ENCODE measurements at regions not wholly inside any gene's neighbourhood (a gene's known extent, or its start where the extent isn't known, plus 50 kb on each side); places are given as distances from the start of the nearest gene placed in this dataset.
"Not testable (repeated sequence)": the region's sequence is repeated elsewhere in the genome, so short reads cannot be mapped to it uniquely, and the experiment has no call there.

DNA sequence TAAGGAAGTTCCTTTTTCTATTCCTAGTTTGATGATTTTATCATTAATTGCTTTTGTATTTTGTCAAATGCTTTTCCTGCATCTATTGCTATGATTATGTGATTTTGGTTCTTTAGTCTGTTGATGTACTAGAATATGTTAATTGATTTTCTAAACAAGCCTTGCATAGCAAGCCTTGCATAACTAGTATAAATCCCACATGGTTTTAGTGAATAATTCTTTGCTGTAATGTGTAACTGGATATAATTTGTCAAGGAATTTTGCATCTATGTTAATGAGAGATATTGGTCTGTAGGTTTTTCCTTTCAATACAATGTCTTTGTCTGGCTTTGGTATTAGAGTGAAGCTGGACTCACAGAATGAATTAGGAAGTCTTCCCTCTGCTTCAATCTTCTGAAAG lies 460.2 kb downstream of the LTN1 start:
- no peak for DNase-seq (ENCODE audit: low read depth in 2 of 2)

DNA sequence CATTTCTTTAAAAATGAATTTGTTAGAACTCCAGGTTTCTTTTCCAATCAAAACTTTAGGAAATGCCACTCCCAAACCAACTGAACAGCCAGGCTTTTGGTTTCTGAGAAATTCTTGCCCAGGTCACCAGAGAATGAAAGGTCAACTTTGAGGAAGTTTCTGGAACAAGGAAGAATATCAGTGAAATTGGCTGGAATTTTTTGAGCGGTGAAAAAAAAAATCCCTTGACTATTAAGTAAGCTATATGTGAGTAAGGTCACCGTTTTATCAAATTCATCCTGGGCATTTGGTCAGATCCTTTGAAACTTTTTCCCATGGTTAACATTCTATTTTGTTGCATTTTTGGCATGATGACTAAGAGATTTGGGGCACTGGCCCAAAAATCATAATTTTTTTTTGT lies 469.3 kb downstream of the LTN1 start:
- no peak for DNase-seq (ENCODE audit: low read depth in 2 of 2)

DNA sequence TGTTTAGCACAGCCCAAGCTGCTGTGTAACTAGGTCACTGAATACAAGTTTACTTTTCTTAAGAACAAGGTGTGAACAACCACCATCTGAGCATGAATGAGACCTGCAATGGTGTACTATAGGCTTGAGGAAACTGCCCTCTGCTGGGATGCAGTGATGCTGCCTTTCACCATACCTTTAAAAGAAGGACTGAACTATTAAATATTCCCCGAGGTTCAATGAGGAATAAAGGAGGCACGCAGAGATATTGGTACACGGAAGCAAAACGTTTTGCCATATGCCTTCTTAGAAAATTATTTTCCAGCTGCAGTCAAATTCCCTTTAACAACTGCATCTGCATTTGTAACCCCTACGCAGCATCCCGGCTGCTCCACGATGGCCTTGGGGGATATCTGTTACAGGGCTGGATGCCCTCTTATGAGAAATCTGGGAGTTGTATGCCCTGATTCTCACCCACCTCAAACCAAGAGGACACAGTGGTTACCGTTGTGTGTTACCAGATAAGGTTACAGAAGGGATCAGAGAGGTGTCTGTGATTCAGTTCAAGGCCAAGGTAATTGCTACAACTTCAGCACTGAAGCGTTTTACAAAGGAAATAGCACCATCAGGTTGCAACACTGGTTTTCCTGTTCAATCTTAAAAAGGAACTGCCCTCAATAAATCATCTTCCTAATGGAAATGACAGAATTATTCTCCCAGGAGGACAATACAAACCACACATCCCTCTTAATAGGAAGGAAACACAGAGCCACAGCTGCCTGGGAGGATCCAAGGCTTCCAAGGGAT lies 470.5 kb downstream of the LTN1 start:
- DNase-seq (ENCODE audit: low read depth in 2 of 2) = no peak

DNA sequence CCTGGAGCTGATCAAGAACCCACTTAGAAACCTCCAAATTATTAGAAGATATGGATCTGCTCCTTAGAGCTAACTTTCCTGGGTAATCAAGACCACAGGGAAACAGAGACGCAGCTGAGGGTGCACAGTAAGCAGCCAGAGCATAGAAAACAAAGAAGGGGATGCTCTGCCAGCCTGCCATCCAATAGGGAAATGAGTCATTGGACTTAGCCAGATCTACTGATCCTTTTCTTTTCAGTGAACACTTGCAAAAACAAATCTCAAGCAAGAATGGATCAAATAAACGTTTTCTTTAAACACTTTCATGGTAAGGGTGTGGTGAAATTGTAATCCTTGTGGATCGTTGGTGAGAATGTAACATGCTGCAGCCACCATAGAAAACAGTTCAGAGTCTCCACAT lies 474.0 kb downstream of the LTN1 start:
- DNase-seq (ENCODE audit: low read depth in 2 of 2) = no peak

DNA sequence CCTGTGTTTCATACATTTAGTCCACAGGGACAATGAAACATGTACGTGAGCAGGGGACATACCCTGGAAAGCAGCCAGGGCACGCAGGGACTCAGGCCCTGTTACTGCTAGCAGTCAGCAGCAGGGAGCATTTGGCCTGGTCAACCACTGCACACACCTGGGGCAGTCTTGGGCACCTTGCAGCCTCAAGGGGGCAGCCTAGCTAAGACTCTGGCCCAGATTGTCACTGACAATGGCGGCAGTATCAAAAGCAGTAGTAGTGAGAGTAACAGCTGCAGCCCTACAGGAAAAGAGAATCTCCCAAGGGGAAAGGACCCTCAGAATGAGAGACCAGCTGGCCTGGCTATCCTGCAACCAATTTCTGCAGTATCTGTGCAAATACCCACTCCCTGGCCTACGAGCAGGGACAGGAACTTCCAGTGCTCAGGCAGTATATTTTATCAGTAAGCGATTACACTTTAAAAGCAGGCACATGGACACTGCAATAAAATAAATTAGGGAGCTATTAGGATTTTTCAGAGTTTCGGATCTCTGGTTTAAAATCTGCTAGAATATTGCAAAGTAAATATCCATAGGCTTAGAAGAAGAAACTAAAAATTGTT lies 475.6 kb downstream of the LTN1 start:
- peak; percentile 43 to 45 for DNase-seq (ENCODE audit: low read depth in 2 of 2)

DNA sequence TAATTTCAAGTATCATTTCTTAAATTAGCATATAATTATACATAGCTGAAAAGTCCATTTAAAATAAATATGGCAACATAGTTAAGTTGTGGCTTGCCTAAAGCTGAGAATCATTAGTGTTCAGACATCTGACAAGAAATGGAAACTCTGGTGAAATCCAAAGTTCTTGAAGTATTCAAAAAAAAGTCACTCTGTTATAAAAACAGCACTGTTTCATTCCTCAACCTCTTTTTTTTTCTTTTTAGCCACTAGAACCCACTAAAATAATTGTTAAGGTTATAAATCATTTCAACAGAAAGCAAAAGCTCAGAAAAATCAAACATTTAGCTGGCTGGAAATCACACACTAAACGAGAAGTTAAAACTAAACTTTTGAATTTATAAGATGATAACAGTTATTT lies 476.7 kb downstream of the LTN1 start:
- DNase-seq (ENCODE audit: low read depth in 2 of 2) = no peak

DNA sequence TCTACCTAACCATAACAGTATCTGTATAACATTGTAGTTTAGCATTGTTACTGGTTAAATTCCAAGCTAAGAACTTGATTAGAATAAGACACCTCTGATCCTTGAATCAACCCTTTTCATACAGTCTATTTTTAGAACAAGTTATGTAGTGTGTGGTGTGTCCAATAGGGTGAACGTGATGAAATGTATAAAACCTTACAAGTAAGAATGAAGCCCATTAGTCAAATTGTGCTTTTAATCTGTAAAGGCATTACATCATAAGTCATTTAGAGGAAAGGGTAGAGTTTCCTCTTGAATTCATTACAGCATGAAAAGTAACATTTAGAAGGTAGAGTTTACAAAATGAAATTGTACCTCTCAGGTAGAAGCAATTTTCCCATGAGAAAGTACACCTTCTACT lies 479.2 kb downstream of the LTN1 start:
- DNase-seq (ENCODE audit: low read depth in 2 of 2) = no peak

DNA sequence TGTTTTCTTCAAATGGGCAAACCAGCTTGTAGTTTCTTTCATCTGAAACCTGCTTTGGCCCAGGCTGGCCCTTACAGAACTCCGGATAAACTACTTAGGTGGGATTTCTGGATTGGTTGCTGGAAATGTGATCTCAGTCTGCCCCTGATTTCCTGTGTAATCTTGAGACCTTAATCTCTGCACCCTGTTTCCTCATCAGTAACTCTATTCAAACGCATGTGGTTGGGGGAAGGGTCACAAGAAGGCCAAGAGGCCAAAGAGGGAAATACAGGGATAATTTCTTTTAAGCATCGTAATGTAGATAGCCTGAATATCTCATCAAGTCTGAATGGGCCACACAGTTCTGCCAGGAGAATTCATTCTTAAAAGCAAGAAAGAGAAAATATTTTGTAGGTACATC lies 483.6 kb downstream of the LTN1 start:
- DNase-seq (ENCODE audit: low read depth in 2 of 2) = no peak

DNA sequence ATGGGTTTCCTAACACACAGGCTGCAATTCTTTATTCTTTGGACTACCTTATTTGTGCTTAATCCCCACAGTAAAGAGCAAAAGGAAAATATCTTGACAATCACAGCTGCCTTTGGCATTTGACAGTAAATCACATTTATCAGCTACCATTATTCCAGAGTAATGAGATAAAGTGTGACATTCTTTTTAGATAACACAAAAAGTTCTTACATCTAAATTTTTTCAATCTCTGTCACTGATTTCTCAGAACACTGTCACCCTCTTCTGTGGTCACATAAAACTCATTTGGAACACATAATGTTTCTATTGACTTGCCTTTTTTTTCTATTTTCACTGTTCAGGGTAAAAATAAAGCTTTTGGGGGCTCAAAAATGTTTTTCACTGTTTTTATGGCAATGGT lies 484.6 kb downstream of the LTN1 start:
- DNase-seq (ENCODE audit: low read depth in 2 of 2) = no peak

DNA sequence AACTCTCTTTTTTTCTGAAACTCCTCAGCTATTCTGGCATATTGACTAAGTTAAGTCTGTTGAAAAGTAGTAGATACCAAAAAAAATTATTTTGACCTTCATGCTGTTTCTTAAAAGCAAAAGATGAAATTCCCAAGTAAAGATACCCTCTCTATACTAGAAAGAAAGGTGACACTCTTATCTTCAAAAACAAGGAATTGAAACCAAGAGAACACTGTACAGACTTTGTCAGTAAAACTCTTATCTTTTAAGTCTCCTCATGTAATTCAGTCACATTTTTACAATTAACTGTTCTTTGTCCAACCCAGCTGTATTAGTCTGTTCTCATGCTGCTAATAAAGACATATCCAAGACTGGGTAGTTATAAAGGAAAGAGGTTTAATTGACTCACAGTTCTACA lies 496.2 kb downstream of the LTN1 start:
- no peak for DNase-seq (ENCODE audit: low read depth in 2 of 2)

DNA sequence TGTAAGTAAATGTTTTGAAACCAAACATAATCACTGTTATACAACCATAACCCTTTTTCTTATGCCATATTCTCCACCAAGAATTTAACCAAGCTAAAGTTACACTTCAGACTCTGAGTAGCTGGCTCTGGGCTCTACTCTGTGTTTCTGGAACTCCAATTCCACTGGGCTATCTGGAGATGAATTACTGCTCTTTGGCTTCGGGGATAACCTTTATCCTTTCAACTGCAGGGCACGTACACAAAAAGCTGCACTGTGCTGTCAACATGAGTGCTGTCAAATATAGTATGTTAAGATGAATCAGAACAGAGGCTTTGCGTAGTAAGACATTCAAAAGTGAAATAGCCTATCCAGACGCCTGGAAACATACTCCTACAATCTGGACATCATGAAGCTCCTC lies 500.6 kb downstream of the LTN1 start:
- no peak for DNase-seq (ENCODE audit: low read depth in 2 of 2)

DNA sequence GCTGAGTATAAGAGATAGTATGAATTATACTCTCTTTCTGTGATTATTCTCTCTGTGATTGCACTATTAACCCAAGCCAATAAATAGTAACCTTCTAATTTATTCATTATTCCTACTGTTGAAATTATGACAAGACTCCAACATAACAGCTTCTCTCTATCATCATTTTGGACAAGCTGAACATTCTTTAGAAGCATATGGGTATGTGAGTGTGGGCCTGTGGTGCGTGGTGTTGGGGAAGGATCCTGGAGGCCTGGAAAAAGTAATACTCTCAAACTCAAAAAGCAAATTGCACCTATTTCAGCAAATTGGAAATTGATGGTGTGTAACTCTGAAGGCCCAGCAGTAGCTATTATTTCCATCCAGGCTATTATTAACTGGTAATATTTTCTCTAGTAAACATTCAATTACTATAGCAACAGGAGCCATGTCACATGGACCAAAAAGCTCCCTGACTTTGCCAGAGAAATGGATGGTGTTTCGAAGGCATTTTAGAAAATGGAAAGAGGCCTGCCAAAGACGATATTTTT lies 502.8 kb downstream of the LTN1 start:
- no peak for DNase-seq (ENCODE audit: low read depth in 2 of 2)

DNA sequence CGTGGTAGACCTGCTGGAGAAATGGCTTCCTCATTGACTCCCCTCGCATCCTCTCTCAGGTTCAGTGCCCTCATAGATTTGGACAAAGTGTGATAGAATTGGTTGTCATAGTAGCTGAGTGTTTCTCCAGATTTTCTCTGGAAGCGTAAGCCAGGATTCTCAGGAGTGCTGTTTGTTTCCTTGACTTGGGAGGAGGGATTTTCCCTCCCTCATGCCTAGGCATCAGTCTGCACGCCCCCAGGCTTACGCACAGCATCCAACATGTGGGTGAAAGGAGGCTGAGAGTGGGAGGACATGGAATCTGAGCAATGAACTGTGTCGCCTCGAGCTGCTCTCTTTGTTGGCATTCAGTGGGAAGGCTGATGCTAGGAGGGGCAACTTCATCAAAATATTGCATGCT lies 503.5 kb downstream of the LTN1 start:
- no peak for DNase-seq (ENCODE audit: low read depth in 2 of 2)

DNA sequence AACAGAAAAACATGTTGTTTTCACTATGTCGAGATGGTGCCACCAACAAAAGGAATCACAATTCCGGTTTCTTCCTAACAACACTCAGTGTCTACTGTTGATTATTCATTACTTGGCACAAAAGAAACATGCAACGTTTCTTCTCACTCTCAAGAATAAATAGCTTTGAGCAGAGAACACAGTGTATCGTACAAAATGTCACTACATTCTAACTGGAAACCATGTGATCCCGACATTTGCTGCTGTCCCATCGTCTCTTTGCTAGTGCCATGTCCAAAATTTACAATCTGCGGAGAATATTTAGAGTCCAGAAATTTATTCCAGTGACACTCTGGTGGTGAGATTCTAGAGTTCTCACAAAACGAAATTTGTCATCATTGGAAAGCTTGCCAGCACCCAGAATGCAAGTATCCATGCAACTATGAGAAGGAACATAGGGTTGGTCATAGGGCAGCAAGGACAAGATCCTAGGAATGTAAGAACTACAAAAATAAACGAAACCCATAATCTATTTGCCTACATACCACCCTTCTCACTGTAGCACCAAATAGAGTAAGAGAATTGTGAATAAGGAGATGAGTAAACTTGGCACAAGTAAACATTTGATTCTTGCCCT lies 505.1 kb downstream of the LTN1 start:
- DNase-seq (ENCODE audit: low read depth in 2 of 2) = no peak

DNA sequence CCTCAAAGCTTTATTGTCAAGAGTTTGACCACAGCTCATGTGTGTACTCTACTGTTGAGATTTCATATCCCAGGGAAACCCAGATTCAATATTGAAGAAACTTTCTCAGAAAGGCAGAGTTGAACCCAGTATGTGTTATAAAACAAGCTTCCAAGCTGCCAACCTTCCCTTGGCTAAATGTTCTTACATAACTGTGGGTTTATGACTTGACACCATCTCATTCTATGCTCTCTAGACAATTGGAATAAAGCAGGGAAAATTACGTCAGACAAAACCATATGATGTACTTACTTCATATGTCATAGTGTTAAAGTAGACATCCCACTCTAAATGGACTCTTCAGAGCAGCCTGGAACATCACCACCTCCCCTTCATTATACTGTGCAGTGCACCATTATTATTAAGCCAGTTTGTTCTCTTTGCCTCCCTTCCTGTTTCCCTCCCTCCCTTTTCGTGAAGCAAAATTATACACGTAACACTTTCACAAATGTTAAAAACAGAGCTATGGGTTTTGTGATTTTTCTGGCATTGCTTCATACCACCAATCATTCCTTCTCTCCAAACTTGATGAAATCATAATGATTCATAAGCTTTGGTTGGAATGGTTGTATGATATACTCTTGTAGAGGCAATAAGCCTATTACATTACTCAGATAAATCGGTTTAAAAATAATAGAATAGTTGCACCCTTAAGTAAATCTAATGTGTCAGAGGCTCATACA lies 507.2 kb downstream of the LTN1 start:
- no peak for DNase-seq (ENCODE audit: low read depth in 2 of 2)

DNA sequence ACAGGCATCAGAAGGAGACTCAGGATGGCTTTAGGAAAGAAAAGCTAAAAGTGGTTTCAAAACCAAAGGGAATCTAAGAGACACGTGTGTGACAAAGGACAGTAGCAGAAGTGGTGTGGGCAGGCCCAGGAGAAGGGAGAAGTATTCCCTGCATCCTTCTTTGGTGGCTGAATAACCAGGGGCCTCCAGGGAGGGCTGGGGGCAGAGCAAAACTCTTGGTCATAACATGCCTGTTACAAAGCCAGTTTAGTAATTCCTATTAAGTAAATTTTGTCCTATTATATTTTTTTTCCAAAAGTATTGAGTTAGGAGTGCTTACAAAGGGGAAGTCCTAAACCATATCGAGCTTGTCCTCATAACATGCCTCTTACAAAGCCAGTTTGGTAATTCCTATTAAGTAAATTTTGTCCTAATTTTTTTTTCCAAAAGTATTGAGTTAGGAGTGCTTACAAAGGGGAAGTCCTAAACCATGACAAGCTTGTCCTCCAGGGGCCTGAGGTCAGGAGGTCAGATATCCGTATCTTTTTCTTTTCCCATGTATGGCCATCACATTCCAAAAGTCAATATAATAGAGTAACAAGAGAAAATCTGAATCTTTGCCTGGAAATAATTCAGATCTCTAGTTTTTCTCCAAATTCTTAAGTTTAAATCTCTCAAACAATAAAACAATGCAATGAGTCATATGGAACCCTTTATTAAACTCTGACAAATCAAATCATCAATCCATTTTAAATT lies 509.2 kb downstream of the LTN1 start:
- DNase-seq (ENCODE audit: low read depth in 2 of 2) = no peak

DNA sequence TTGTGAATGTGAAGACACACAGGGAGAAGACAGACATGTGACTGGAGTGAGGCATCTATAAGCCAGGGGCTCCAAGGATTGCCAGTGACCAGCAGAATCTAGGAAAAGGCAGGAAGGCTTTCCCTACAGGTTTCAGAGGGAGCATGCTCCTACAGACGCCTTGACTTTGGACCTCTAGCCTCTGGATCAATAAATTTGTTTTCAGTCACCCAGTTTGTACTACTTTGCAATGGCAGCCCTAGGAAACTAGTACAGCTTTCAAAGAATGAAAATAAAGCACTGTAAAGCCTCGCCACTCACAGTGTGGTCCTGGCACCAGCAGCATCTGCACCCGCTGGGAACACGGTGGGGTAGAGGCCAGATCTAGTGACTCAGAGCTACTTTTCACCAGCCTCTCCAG lies 510.0 kb downstream of the LTN1 start:
- DNase-seq (ENCODE audit: low read depth in 2 of 2) = no peak

DNA sequence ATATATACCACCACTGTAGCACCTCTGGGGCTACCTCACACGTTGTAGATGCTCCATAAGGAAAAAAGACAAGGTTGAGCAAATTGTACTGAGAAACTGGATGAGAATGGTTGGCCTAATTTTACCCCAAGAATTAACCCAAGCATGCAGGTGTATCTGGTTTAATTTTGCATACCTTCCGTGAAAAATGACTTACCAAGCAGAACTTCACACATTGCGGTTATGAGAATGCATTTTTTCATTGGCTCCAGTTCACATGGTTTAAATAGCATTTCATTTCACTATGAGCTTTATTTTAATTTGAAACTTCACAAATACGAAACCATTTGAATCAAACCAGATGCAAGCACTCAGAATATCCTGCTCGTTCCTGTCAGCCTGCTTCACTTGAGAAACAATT lies 512.2 kb downstream of the LTN1 start:
- no peak for DNase-seq (ENCODE audit: low read depth in 2 of 2)

DNA sequence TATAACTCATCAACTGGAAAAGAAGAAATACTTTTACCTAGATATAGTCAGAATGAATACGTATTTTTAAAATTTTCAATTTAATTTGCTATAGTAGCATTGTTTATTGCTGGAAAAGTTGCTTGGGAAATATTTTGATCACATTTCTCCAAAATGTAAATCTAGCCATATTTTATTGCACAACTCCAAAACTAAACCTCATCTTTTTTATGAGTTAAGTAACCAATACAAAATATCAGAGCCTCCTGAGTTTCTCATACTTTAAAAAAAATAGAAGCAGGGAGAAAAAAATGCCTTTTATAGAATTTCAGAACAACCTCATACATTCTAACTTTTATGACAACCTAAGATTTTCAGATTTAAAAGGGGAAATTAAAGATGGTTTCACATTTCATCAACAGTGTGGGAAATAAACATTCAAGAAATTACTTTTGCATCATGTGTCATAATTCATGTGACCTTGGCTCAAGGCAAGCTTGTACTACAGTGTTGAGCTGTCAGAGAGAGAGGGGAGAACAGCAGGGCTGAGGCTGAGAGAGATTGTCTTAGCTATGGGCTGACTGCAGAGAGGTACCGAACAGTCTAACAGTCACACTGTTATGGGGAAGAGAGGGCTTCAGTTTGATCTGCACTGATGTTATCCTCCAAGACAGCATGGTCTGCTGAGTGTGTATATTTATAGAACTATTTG lies 519.0 kb downstream of the LTN1 start:
- DNase-seq (ENCODE audit: low read depth in 2 of 2) = no peak

DNA sequence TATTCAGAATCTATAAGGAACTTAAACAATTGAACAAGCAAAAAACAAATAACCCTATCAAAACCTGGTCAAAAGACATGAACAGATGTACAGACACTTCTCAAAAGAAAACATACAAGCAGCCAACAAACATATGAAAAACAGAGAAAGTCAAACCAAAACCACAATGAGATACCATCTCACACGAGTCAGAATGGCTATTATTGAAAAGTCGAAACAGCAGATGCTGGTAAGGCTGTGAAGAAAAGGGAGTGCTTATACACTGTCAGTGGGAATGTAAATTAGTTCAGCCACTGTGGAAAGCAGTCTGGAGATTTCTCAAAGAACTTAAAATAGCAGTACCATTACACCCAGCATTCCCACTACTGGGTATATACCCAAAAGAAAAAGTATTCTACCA lies 520.1 kb downstream of the LTN1 start:
- DNase-seq (ENCODE audit: low read depth in 2 of 2) = not testable (repeated sequence)

DNA sequence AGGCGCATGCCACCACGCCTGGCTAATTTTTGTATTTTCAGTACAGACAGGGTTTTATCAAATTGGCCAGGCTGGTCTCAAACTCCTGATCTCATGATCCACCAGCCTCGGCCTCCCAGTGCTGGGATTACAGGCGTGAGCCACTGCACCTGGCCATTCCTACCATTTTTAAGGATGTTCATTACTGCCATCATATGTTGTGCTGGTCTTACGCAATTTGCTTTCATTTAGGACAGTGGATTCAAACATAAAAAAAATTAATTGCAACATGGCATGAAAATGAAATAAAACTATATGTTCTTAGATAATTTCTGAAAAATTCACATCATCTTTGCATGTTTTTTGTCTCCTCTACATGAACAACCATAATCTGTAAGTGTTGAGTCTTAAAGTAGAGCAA lies 527.7 kb downstream of the LTN1 start:
- no peak for DNase-seq (ENCODE audit: low read depth in 2 of 2)

All from stimulated activated CD8-positive, alpha-beta memory T cell treated with anti-CD3 and anti-CD28 coated beads, Interleukin-2, amount 100 ng/mL, for 48 hours (primary cell).